Sigmoid colon (tissue), 6 donors: ENCODE measurements at regions not wholly inside any gene's neighbourhood (a gene's known extent, or its start where the extent isn't known, plus 50 kb on each side); places are given as distances from the start of the nearest gene placed in this dataset.

Source experiments
- DNase-seq: peaks from one replicate; pipeline ENCODE4 v3.0.0-alpha.2; 2019
- H3K27ac ChIP-seq, 4 donors: fragments of 200-600 bp; sonication (generic); one replicate each; pipeline ENCODE4 v1.5.1; 2016 to 2019; ENCODE audit warnings: mild to moderate bottlenecking in 1 of 4
- H3K27me3 ChIP-seq, 3 donors: fragments of 200-600 bp; sonication (generic); one replicate each; pipeline ENCODE4 v1.5.1; 2019; ENCODE audit warnings: mild to moderate bottlenecking in 1 of 3
- H3K36me3 ChIP-seq, 4 donors: fragments of 200-600 bp; sonication (generic); one replicate each; pipeline ENCODE4 v1.5.1; 2016 to 2019
- H3K4me1 ChIP-seq, 4 donors: fragments of 200-600 bp; sonication (generic); one replicate each; pipeline ENCODE4 v1.5.1; 2017 to 2019
- H3K4me3 ChIP-seq, 4 donors: fragments of 200-600 bp; sonication (generic); one replicate each; pipeline ENCODE4 v1.5.1; 2017 to 2019; ENCODE audit warnings: mild to moderate bottlenecking in 2 of 4, moderate library complexity in 1 of 4
- H3K9me3 ChIP-seq, 4 donors: fragments of 200-600 bp in 3 of 4; sonication (generic) in 3 of 4; one replicate each; pipeline versions ENCODE4 v1.5.1 to v1.6.1; 2013 to 2019
- CTCF ChIP-seq, 4 experiments: fragments of 450-650 bp in 3 of 4; fragments of 200-600 bp in 1 of 4; IDR thresholded peaks; one replicate each; pipeline ENCODE4 v1.5.1; 2016 to 2019; ENCODE audit warnings: antibody characterized with exemption in 4 of 4, mild to moderate bottlenecking in 3 of 4, moderate library complexity in 2 of 4
- EP300 ChIP-seq, 4 donors: sonication (generic); formaldehyde crosslinking; IDR thresholded peaks; one replicate each; pipeline ENCODE4 v1.6.1; 2017; ENCODE audit warnings: antibody characterized with exemption in 4 of 4
- POLR2A ChIP-seq, 2 donors: fragments of 450-650 bp; IDR thresholded peaks; one replicate each; pipeline ENCODE4 v1.6.1; 2016; ENCODE audit warnings: antibody characterized with exemption in 2 of 2, mild to moderate bottlenecking in 2 of 2, moderate library complexity in 2 of 2
- POLR2AphosphoS5 ChIP-seq, 4 donors: sonication (generic); formaldehyde crosslinking; IDR thresholded peaks; one replicate each; pipeline ENCODE4 v1.6.1; 2017; ENCODE audit warnings: antibody characterized with exemption in 4 of 4
- WGBS, 2 donors: extraction: QIAGEN DNeasy Blood & Tissue Kit; methylation state at CpG; one replicate each; pipeline ENCODE4 v1.1.7; 2013; 5-methylcytosine and 5-hydroxymethylcytosine counted together
- intact Hi-C: fragments of 100-400 bp; cut with DNase I; formaldehyde crosslinking; loops from one replicate; pipeline ENCODE4 v1.15.1; 2023
- donor health status: healthy with polysubstance abuse.
- donor health status: healthy.

GRCh38 chr15:93562395-93563123 lies 473.5 kb upstream of the RGMA start:
- Histone ChIP-seq H3K36me3 (no peaks in the 10 kb centered on the region), H3K9me3 (no peaks in the 10 kb centered on the region), H3K27ac (no peak overlapping the region), H3K27me3 (no peaks in the 10 kb centered on the region), H3K4me3 (no peak overlapping the region), H3K4me1 (no peaks in the 10 kb centered on the region)
- WGBS, 2 donors, result 81% methylated on average over 8 of the region's 8 CpGs
- TF ChIP-seq EP300 (IDR thresholded peaks at IDR 0.05) (no peak), POLR2AphosphoS5 (IDR thresholded peaks at IDR 0.05) (peak in 1 of 4 donors; percentile 20), CTCF (IDR thresholded peaks at IDR 0.05) (no peak)
- DNase-seq, result peak; percentile 67
- intact Hi-C loops, result no loop called here

DNA sequence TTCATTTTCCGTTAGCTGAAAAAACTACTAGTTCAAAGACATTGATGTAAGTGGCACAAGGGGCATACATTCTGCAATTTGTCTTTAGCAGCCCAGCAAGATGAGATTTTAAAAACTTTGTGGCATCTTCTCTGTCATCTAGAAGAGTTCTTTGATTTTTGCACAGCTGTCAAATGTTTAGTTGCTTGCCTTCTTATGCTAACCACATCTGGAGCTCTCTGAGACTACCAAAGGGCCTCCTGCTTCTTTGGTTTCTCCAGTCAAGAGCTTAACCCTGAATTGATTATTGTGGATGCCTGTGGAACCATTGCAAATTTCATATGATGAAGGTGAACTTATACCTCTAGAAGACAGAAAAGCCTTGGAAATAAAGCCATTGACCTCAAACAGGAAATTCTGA lies 468.7 kb upstream of the RGMA start:
- H3K27ac ChIP-seq, result no peak overlapping the region
- intact Hi-C loops, result no loop called here
- no peaks in the 10 kb centered on the region for H3K4me1 ChIP-seq
- H3K9me3 ChIP-seq, result no peaks in the 10 kb centered on the region
- H3K27me3 ChIP-seq, result no peaks in the 10 kb centered on the region
- no peak for DNase-seq
- no peaks in the 10 kb centered on the region for H3K36me3 ChIP-seq
- H3K4me3 ChIP-seq, result no peak overlapping the region
- TF ChIP-seq CTCF (IDR thresholded peaks at IDR 0.05) (no peak), POLR2A (IDR thresholded peaks at IDR 0.05) (no peak), EP300 (IDR thresholded peaks at IDR 0.05) (no peak), POLR2AphosphoS5 (IDR thresholded peaks at IDR 0.05) (no peak)
- 96% methylated on average over 1 of the region's 1 CpG for WGBS, 2 donors

DNA sequence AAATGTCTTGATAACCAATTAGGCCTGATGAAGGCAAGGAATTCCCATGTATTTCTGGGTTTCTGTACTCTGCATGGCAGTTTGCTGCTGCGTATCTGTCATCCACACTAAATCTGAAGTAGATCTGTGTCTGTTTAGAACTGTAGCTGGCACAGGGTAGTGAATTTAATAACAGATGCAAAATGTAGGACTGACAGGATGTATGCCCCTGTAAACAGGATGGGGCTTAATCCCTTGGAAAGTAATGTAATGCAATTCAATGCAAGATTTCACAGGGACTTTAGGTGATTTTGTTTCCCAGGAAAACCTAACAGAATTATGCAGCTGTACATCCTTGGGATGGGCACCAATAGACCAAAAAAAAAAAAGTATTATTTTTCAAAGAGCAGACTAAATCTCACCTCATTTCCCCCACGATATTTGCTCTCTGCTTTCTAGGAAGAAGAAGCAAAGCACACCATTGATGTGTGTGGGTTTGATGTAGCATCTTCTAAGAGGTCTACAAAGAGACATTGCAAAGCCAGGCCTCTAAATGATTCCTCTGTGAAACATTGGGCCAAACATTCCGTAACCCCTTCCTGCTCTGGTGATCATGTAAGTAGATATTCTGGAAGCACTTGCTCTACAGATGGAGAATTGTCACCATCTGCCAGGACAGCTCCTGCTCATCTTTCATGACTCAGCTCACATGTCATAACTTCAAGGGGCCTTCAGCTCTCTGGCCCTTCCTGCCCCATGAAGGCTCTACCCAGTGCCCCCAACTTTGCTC lies 464.3 kb upstream of the RGMA start:
- DNase-seq, result no peak
- Histone ChIP-seq H3K36me3 (no peaks in the 10 kb centered on the region), H3K27ac (no peak overlapping the region), H3K9me3 (no peaks in the 10 kb centered on the region), H3K27me3 (no peaks in the 10 kb centered on the region), H3K4me1 (no peaks in the 10 kb centered on the region), H3K4me3 (no peak overlapping the region)
- intact Hi-C loops, result no loop called here
- TF ChIP-seq POLR2AphosphoS5 (IDR thresholded peaks at IDR 0.05) (no peak), CTCF (IDR thresholded peaks at IDR 0.05) (no peak), EP300 (IDR thresholded peaks at IDR 0.05) (no peak), POLR2A (IDR thresholded peaks at IDR 0.05) (no peak)
- WGBS, 2 donors, result 49 to 56% methylated on average over 3 of the region's 3 CpGs

DNA sequence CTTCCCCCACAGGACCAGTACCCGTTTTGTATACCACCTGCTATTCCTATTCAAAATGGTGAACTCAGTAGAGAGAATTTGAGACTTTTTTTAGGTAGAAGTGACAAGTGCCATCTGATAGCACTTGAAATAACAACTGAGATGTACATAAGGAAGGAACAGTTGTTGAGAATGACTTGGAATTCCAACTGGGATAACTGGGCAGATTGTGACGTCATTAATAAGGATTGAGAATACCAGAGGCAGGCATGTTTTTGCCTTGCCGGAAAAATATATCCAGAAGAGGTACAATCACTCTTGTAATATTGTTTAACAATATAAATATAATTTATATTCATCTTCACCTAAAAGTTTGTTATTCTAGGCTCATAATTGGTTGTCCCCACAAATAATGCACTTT lies 454.1 kb upstream of the RGMA start:
- TF ChIP-seq POLR2AphosphoS5 (IDR thresholded peaks at IDR 0.05) (no peak), EP300 (IDR thresholded peaks at IDR 0.05) (no peak), POLR2A (IDR thresholded peaks at IDR 0.05) (no peak), CTCF (IDR thresholded peaks at IDR 0.05) (no peak)
- intact Hi-C loops, result no loop called here
- H3K36me3 ChIP-seq, result no peaks in the 10 kb centered on the region
- no peak overlapping the region for H3K27ac ChIP-seq
- DNase-seq, result no peak
- no peaks in the 10 kb centered on the region for H3K27me3 ChIP-seq
- H3K4me3 ChIP-seq, result no peak overlapping the region
- no peaks in the 10 kb centered on the region for H3K4me1 ChIP-seq
- H3K9me3 ChIP-seq, result peaks cover 0 to 4% (median under 1%) of the 10 kb centered on the region in 4 donors
- WGBS, 2 donors, result 83 to 85% methylated on average over 3 of the region's 3 CpGs
